HEK293 (cell line): ENCODE measurements at regions not wholly inside any gene's neighbourhood (a gene's known extent, or its start where the extent isn't known, plus 50 kb on each side); places are given as distances from the start of the nearest gene placed in this dataset.

Experiments used
- IKZF3 ChIP-seq: fragments of 450-650 bp; IDR thresholded peaks from 2 replicates; pipeline ENCODE4 v1.5.0; 2018; ENCODE audit warnings: missing biosample characterization, mild to moderate bottlenecking, missing genetic modification characterization, moderate library complexity
- INSM2 ChIP-seq: fragments of 450-650 bp; formaldehyde crosslinking; IDR thresholded peaks from 2 replicates; pipeline ENCODE4 v1.5.1; 2016; ENCODE audit warnings: missing biosample characterization, missing genetic modification characterization
- MYNN ChIP-seq: fragments of 450-650 bp; formaldehyde crosslinking; IDR thresholded peaks from 2 replicates; pipeline ENCODE4 v1.5.1; 2016; ENCODE audit warnings: missing biosample characterization, missing genetic modification characterization, borderline replicate concordance
- PBX3 ChIP-seq: sonication (generic); formaldehyde crosslinking; IDR thresholded peaks from 2 replicates; pipeline ENCODE4 v1.8.1; 2022; ENCODE audit warnings: mild to moderate bottlenecking, moderate library complexity, missing genetic modification reagents
- SALL2 ChIP-seq: fragments of 450-650 bp; formaldehyde crosslinking; IDR thresholded peaks from 2 replicates; pipeline ENCODE4 v1.5.0; 2017; ENCODE audit warnings: missing biosample characterization, mild to moderate bottlenecking, missing genetic modification characterization, borderline replicate concordance
- TCF7L2 ChIP-seq: IDR thresholded peaks from 2 replicates; pipeline ENCODE4 v1.6.1; 2011; ENCODE audit warnings: low read depth, mild to moderate bottlenecking, inconsistent platforms, low read length, moderate library complexity, borderline replicate concordance
- ZNF133 ChIP-seq: fragments of 450-650 bp; formaldehyde crosslinking; IDR thresholded peaks from 2 replicates; pipeline ENCODE4 v1.5.1; 2016; ENCODE audit warnings: missing biosample characterization, missing genetic modification characterization
- ZNF362 ChIP-seq: fragments of 450-650 bp; formaldehyde crosslinking; IDR thresholded peaks from 2 replicates; pipeline ENCODE4 v1.5.1; 2016; ENCODE audit warnings: missing biosample characterization, missing genetic modification characterization
- ZNF423 ChIP-seq: fragments of 450-650 bp; formaldehyde crosslinking; IDR thresholded peaks from 2 replicates; pipeline ENCODE4 v1.5.1; 2016; ENCODE audit warnings: missing biosample characterization, missing genetic modification characterization
- ZNF510 ChIP-seq: fragments of 450-650 bp; formaldehyde crosslinking; IDR thresholded peaks from 2 replicates; pipeline ENCODE4 v1.5.1; 2018; ENCODE audit warnings: mild to moderate bottlenecking, missing genetic modification characterization, missing biosample characterization; ENCODE audit not compliant: insufficient replicate concordance
- ZNF530 ChIP-seq: fragments of 450-650 bp; formaldehyde crosslinking; IDR thresholded peaks from 2 replicates; pipeline ENCODE4 v1.5.1; 2016; ENCODE audit warnings: low read depth, missing biosample characterization, missing genetic modification characterization
- ZNF596 ChIP-seq: fragments of 450-650 bp; IDR thresholded peaks from 2 replicates; pipeline ENCODE4 v1.5.0; 2018; ENCODE audit warnings: missing biosample characterization, mild to moderate bottlenecking, missing genetic modification characterization, moderate library complexity
- TF ChIP-seq, protein P1 (sequence below): fragments of 450-650 bp; formaldehyde crosslinking; IDR thresholded peaks from 2 replicates; pipeline ENCODE4 v1.5.1; 2016; ENCODE audit warnings: missing biosample characterization, missing genetic modification characterization

GRCh38 chr5:168179192-168179593 lies 112.3 kb upstream of the WWC1 start:
- no peak for TF ChIP-seq PBX3 (CRISPR knock-in tag)
- TF ChIP-seq, protein P1, sequence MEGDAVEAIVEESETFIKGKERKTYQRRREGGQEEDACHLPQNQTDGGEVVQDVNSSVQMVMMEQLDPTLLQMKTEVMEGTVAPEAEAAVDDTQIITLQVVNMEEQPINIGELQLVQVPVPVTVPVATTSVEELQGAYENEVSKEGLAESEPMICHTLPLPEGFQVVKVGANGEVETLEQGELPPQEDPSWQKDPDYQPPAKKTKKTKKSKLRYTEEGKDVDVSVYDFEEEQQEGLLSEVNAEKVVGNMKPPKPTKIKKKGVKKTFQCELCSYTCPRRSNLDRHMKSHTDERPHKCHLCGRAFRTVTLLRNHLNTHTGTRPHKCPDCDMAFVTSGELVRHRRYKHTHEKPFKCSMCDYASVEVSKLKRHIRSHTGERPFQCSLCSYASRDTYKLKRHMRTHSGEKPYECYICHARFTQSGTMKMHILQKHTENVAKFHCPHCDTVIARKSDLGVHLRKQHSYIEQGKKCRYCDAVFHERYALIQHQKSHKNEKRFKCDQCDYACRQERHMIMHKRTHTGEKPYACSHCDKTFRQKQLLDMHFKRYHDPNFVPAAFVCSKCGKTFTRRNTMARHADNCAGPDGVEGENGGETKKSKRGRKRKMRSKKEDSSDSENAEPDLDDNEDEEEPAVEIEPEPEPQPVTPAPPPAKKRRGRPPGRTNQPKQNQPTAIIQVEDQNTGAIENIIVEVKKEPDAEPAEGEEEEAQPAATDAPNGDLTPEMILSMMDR (tag by site-specific recombination) = no peak
- TF ChIP-seq INSM2 (tag by site-specific recombination) = no peak
- TF ChIP-seq IKZF3 (tag by site-specific recombination) = no peak
- no peak for TF ChIP-seq ZNF596 (tag by site-specific recombination)
- TF ChIP-seq TCF7L2 = no peak
- TF ChIP-seq ZNF133 (tag by site-specific recombination) = no peak
- TF ChIP-seq MYNN (tag by site-specific recombination) = no peak
- TF ChIP-seq ZNF530 = no peak
- TF ChIP-seq SALL2 (tag by site-specific recombination) = no peak
- no peak for TF ChIP-seq ZNF510 (tag by site-specific recombination)
- no peak for TF ChIP-seq ZNF423 (tag by site-specific recombination)
- TF ChIP-seq ZNF362 = no peak
